GM18519 (cell line): ENCODE measurements at regions not wholly inside any gene's neighbourhood (a gene's known extent, or its start where the extent isn't known, plus 50 kb on each side); places are given as distances from the start of the nearest gene placed in this dataset.

Experiments
- ATAC-seq: cut with Tn5 transposase; IDR thresholded peaks from one replicate; pipeline ENCODE4 v1.9.1; 2021; ENCODE audit warnings: mild to moderate bottlenecking, moderate library complexity; ENCODE audit not compliant: unreplicated experiment, low FRiP score

DNA sequence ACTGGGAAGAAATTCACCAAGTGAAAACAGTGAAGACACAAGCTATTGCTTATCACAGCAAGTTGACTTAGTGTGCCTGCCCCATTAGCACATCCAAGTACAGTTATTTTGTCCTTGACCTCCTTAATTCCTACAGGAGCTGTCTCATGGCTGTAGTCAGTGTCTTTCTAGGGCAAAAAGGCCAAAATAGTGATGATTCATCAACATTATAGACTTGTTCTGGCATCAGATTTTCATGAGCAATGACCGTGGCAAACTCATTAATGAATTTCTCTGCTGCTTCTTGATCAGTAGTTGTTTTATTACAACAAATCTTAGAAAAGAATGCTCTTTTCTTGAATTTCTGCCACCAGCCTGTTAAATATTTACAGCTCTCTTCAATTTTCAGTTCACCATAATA lies 1169.3 kb upstream of the DDX18 start:
- ATAC-seq, result no peak

DNA sequence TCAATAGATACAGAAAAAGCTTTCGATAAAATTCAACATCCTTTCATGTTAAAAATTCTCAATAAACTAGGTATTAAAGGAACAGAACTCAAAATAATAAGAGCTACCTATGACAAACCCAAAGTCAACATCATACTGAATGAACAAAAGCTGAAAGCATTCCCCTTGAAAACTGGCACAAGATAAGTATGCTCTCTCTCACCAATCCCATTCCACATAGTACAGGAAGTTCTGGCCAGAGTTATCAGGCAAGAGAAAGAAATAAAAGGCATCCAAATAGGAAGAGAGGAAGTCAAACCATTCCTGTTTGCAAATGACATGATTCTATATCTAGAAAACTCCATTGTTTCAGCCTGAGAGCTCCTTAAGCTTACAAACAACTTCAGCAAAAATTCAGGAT lies 1145.8 kb upstream of the DDX18 start:
- ATAC-seq, result no peak

DNA sequence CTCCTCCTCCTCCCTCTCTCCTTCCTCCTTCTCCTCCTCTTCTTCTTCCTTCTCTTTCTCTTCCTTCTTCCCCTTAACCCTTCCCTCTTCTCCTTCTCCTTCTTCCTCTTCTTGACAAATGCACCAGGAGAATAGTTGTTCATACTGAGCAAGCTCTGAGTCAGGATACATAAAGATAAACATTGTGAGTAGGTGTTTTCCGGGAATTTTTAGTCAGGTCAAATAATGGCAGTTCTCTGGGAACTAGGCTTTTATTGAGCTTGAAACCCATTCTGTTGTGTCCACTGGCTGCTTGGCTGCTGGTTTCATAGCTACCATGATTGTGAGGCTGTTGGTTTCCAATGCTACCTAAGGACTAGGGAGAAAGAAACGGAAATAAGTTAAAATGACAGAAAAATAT lies 1144.7 kb upstream of the DDX18 start:
- no peak for ATAC-seq

GRCh38 chr2:116674188-116674587 lies 1140.3 kb upstream of the DDX18 start:
- ATAC-seq, result no peak

GRCh38 chr2:116676776-116677175 lies 1137.7 kb upstream of the DDX18 start:
- no peak for ATAC-seq

DNA sequence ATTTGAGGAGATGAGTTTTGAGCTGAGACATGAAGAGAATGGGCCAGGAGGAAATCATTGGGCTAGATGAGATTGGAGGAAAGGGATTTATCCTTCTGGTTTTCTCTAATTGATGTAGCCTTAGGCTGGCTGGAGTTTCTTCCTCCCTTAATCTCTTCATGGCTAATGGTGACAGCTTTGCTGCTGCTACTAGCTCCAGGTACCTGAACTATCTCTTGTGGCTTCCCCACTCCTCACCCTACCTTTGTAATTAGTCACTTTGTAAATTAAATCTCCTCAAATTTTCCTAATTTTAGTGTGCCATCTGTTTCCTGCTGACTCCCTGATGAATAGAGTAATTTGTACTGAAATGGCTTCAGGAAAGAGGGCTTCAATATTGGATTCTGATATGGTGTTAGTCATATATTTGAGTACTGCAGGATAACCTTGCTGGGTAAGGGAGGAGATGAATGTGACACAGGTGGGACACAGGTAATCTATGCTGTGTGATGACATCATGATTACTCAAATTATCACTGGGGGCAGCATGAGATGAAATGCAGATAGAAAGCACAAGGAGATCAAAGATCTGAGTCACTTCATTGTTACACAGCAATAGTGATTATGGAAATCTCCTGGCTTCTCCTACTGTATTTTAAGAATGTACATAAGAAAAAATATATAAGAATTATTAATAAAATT lies 1134.1 kb upstream of the DDX18 start:
- ATAC-seq, result no peak

- no peak for ATAC-seq
Measured at GRCh38 chr2:116687371-116687770, 1127.1 kb upstream of the DDX18 start.

GRCh38 chr2:116692988-116693387 lies 1121.5 kb upstream of the DDX18 start:
- ATAC-seq, result no peak

DNA sequence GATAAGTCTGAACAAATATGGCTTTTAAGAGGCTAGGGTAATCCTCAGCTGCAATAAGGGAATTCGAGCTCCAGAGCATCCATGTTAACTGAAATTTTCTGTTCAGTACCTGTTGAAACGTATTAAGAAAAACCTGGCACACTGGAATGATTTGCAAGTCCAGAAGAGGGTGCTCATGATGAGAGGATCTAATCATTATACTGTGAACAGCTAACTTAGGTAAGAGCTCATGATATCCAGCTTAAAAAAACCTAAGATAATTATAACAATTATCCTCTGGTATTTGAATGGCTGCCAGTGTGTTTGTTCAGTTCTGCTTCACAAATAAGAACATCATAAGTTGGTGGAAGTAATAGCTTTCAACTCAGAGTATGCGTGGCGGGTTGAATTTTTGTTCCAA lies 1118.3 kb upstream of the DDX18 start:
- no peak for ATAC-seq

DNA sequence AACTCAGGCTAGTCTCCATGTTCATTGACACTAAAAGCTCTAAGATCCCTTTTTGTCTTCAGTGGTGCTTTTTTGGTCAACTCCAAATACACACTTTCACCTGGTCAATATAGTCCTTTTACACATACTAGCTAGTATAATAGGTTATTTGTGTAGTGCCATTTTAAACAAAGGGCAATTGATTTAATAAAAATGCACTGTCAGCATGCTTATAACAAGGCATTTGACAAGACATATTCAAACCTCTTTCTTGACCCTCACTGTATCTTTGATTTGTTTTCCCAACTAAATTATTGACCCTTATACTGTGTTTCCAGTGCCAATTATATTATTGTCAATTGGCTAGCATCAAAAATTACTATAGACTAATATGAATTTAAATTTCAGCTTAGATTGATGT lies 1117.6 kb upstream of the DDX18 start:
- no peak for ATAC-seq

- no peak for ATAC-seq
Measured at GRCh38 chr2:116706396-116706795, 1108.1 kb upstream of the DDX18 start.

DNA sequence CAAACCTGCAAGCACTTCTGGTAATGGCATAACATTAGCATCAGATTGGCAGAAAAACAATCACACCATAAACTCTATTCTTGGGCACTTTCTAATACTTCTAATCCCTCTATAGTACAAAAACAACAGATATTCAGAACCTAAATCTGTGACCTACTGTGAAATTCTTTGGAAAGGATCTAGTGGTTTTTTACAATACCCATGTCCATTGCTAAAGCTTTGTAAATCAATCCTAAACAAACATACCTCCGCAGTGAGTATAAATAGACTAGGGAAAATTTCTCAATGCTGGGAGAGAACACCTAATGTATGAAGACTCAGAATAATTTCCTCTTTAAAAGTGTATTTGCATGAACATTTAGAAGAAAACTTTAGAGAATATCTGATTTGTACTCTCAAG lies 1098.5 kb upstream of the DDX18 start:
- no peak for ATAC-seq

DNA sequence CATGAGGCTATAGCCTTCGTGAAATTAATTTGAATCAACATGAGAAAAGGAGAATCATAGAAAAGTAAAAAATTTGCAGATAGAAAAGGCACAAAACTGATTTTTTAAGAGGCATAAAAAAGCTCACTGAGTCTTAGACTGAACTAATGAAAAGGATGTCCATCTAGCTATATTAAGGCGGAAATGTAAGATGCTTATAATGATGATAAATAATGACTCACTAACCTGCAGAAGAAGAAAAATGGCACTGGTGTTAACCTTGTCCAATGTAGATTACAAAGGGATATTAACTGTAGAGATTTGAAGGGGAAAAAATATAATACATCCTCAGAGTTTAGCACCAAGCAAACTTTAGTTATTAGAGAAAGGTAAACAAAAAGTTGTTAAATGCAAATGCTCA lies 1098.0 kb upstream of the DDX18 start:
- no peak for ATAC-seq

- no peak for ATAC-seq
Measured at GRCh38 chr2:116717832-116718231, 1096.7 kb upstream of the DDX18 start.

DNA sequence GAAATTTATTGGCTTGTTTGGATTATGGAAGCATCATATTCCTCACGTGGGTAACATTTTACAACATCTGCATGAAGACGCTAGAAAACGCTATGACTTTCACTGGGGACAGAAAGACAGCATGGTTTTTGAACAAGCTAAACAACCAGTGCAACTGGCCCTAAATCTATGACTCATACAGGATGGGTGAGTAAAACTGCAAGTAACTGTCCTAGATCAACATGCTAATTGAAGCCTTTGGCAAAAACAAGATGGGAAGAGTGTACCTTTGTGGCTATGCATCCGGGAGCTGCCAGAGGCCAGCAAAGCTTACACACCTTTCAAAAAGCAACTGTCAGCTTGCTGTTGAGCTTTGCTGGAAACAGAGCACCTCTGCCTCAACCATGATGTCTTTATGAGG lies 1096.0 kb upstream of the DDX18 start:
- no peak for ATAC-seq

DNA sequence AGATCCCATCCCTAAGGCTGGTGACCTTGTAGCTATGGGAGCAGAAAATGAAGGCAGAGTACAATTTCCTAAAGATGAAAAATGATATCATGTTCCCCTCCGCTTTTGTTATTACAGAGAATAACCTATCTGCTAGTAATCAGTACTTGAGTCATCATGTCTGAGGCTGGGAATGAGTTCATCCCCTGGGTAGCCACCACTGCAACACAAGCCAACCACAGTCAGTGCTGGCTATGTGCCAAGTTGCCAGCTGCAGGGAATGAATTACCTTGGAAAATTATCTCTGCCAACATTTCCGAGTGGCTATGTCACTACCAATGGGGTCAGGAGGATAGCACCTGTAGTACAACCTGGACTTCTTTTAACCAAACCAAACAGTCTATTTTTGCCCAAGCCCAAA lies 1094.7 kb upstream of the DDX18 start:
- ATAC-seq, result no peak

DNA sequence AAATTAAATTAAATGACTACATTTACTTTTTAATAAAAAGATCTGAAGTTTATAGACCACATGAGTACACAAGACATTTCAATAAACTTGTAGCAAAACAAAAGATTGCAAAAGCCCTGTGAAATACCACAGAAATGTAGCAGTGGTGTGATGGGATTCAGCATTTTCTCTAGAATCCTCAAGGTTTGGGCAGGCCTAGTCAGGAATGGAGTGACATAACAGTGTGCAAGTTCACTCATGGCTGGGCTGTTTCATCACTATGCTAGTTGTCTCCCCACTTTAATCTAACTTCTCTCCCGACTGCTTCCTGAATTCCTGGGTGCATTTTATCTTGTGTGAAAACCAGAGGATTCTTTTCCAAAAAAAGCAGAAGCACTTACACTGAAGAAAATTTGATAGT lies 1089.9 kb upstream of the DDX18 start:
- no peak for ATAC-seq

DNA sequence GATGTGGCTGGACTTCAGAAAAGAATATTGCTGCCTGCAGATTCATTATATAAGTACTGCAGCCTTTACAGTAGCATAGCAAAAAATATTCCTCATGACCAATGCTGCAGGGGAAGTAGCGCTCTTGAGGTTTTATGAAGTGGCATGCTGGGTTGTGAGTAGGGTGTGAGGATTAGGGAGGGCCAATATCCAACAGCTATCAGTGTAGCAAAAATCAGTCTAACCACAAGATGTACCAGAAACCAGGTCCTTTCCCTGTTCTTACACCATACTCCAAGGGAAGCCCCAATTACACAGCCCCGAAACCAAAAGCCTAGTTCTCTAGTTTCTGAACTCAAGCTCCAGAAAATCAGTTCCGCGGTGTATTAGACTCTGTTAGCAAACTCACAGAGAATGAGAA lies 1082.2 kb upstream of the DDX18 start:
- ATAC-seq, result no peak

DNA sequence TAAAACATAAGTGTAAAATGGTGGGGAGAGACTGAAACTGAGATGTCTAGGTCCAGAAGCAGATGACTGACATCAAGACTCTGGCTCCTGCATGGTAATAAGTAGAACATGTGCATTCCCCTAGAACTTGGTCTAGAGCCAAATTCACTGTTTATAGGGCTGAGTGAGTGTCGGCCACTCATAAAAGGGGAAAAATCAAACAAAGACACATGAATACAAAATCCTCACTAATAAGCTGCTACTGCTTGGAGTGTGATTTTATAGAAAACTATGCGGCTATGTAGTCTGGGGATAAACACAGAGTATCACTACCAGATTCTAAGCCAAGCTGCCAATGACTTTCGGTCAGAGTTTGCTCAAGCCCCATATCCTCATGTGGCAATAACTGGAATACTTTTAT lies 1080.8 kb upstream of the DDX18 start:
- ATAC-seq, result no peak

DNA sequence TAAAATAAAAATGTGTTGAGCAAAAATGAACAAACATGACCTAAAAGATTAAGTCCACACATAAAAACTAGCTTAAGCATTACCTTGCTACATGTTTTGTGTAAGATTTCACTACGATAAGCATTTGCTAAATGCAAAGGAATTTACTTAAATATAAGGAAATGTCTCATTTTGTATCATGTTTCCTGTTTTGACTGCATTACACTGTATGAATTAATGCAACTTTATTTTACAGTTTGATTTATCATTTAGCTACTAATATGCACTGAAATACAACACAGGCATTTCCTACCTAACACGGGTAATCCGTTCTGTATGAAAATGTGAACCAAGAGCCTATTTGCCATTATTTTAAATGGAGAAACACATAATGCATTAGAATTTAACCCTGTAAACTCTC lies 1076.5 kb upstream of the DDX18 start:
- no peak for ATAC-seq

GRCh38 chr2:116747103-116747502 lies 1067.4 kb upstream of the DDX18 start:
- no peak for ATAC-seq

DNA sequence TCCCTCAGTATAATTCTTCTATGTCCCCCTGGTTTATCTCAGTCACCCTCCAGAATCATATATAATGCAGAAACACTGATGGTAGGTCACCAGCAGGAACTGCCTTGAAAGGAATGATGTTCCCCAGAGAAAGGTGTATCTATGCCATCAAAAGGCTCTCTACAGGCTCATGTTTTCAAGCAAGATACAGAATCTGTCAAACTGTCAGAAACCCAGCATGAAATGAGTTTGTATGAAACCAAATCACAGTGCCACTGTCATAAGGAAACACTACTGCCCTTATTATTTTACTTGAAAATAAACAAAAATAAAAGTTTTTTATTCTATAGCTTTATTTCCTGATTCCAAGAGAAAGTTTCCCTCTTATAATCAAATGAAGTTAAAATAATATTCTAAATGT lies 1064.5 kb upstream of the DDX18 start:
- ATAC-seq, result no peak
